ENCODE measurements at regions not wholly inside any gene's neighbourhood (a gene's known extent, or its start where the extent isn't known, plus 50 kb on each side); places are given as distances from the start of the nearest gene placed in this dataset.

GRCh38 chr9:24096756-24097155 is 270.7 kb upstream of the ELAVL2 start:
- intact Hi-C loops (cut with DNase I; ENCODE audit: low total_unique reads), result no loop called here
- in situ Hi-C loops (cut with MboI; ENCODE audit: low sequenced_read_pairs in 4 of 4), result no loop called here
- Histone ChIP-seq H3K9me3 (no peaks in the 10 kb centered on the region), H3K4me1 (no peaks in the 10 kb centered on the region), H3K27ac (no peak overlapping the region), H3K36me3 (no peaks in the 10 kb centered on the region), H3K4me3 (no peak overlapping the region), H3K27me3 (no peaks in the 10 kb centered on the region)
- DNase-seq (no peak), ATAC-seq (no peak)
- TF ChIP-seq CTCF (IDR thresholded peaks at IDR 0.05 in 4 of 5, conservative IDR thresholded peaks at IDR 0.05 in 1 of 5) (no peak), POLR2A (IDR thresholded peaks at IDR 0.05) (no peak)

DNA sequence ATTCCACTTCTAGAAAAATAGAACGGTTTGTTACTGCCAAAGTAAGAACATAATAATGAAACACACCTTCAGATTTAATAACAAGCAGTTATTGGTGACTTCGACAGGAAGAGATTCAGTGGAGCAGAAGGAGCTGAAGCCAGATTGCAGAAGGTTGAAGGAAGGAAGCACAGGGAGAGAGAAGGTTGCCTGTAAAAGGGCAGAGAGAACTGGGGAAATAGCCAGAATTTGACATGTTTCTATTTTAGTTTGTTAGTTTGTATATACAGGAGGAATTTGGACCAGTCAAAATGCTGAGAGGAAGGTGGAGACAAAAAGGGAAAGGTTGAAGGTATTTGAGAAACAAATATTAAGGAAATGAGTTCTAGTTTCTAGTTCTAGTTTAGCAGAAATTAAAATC is 269.2 kb upstream of the ELAVL2 start:
- H3K4me3 ChIP-seq, result no peak overlapping the region
- no peak overlapping the region for H3K27ac ChIP-seq
- no peaks in the 10 kb centered on the region for H3K27me3 ChIP-seq
- H3K4me1 ChIP-seq, result no peaks in the 10 kb centered on the region
- intact Hi-C loops (cut with DNase I; ENCODE audit: low total_unique reads) (no loop called here), in situ Hi-C loops (cut with MboI; ENCODE audit: low sequenced_read_pairs in 4 of 4) (no loop called here)
- no peaks in the 10 kb centered on the region for H3K36me3 ChIP-seq
- TF ChIP-seq POLR2A (IDR thresholded peaks at IDR 0.05) (no peak), CTCF (IDR thresholded peaks at IDR 0.05 in 4 of 5, conservative IDR thresholded peaks at IDR 0.05 in 1 of 5) (no peak)
- H3K9me3 ChIP-seq, result no peaks in the 10 kb centered on the region
- ATAC-seq (no peak), DNase-seq (no peak)

DNA sequence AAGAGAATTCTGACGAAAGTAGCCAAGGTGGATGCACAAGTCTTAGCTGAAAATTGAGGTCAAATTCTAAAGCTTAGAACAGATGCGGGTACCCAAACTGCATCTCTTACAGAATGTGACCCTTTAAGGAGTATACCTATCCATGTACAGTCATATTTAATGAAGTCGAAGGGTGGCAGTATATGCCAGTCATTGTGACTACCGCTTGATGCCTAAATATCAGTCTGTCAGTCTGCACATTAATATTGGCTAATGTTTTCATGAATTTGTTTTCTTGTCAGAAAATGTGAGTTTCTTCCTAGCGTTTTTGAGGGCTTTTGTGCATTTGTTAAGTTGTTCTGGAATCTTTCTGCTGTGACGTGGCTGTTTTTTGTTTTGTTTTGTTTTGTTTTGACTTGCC is 264.5 kb upstream of the ELAVL2 start:
- H3K36me3 ChIP-seq, result no peaks in the 10 kb centered on the region
- H3K4me1 ChIP-seq, result no peaks in the 10 kb centered on the region
- no peak for DNase-seq
- intact Hi-C loops (cut with DNase I; ENCODE audit: low total_unique reads) (no loop called here), in situ Hi-C loops (cut with MboI; ENCODE audit: low sequenced_read_pairs in 4 of 4) (no loop called here)
- no peaks in the 10 kb centered on the region for H3K27me3 ChIP-seq
- no peaks in the 10 kb centered on the region for H3K9me3 ChIP-seq
- ATAC-seq, result no peak
- no peak overlapping the region for H3K27ac ChIP-seq
- no peak overlapping the region for H3K4me3 ChIP-seq
- TF ChIP-seq POLR2A (IDR thresholded peaks at IDR 0.05) (no peak), CTCF (IDR thresholded peaks at IDR 0.05 in 4 of 5, conservative IDR thresholded peaks at IDR 0.05 in 1 of 5) (no peak)

GRCh38 chr9:24073666-24074065 is 247.6 kb upstream of the ELAVL2 start:
- H3K9me3 ChIP-seq, result no peaks in the 10 kb centered on the region
- ATAC-seq, result no peak
- intact Hi-C loops (cut with DNase I; ENCODE audit: low total_unique reads), result no loop called here
- H3K4me3 ChIP-seq, result no peak overlapping the region
- TF ChIP-seq CTCF (IDR thresholded peaks at IDR 0.05 in 4 of 5, conservative IDR thresholded peaks at IDR 0.05 in 1 of 5), result no peak
- TF ChIP-seq POLR2A (IDR thresholded peaks at IDR 0.05), result no peak
- no peaks in the 10 kb centered on the region for H3K27me3 ChIP-seq
- DNase-seq, result no peak
- in situ Hi-C loops (cut with MboI; ENCODE audit: low sequenced_read_pairs in 4 of 4), result no loop called here
- no peaks in the 10 kb centered on the region for H3K36me3 ChIP-seq
- H3K4me1 ChIP-seq, result no peaks in the 10 kb centered on the region
- no peak overlapping the region for H3K27ac ChIP-seq

DNA sequence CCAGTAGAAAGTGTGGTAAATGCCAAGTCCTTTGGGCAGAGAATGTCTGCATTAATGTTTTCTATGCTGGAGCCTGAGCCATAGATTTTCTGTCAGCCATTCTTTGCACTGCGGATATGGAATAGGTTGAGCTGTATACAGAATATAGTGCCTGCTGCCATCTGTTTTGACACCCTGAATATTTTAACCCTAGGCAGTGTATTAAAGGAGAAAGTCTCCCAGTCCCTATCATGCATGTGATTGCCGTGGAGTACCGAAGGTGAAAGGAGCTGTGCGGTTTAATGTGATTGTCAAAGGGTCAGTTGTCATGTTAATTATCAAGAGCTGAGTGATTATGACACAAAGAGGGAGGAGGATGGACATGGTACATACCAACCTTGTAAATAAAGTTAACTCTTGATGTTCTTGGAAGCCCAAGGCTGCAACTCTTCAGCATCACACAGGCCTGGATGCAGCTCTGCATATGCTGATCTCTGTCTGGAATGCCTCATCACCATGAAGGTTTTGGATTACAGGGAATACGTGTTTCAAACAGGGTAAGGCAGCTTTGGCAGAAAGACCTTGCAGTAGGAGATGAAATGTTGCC is 247.1 kb upstream of the ELAVL2 start:
- in situ Hi-C loops (cut with MboI; ENCODE audit: low sequenced_read_pairs in 4 of 4), result no loop called here
- H3K4me3 ChIP-seq, result no peak overlapping the region
- no peak for ATAC-seq
- no peaks in the 10 kb centered on the region for H3K4me1 ChIP-seq
- no peaks in the 10 kb centered on the region for H3K9me3 ChIP-seq
- no peaks in the 10 kb centered on the region for H3K27me3 ChIP-seq
- no peaks in the 10 kb centered on the region for H3K36me3 ChIP-seq
- no peak for TF ChIP-seq CTCF (IDR thresholded peaks at IDR 0.05 in 4 of 5, conservative IDR thresholded peaks at IDR 0.05 in 1 of 5)
- TF ChIP-seq POLR2A (IDR thresholded peaks at IDR 0.05), result no peak
- DNase-seq, result no peak
- H3K27ac ChIP-seq, result no peak overlapping the region
- intact Hi-C loops (cut with DNase I; ENCODE audit: low total_unique reads), result no loop called here

Measured in gastrocnemius medialis (tissue), 4 donors.